Stomach (tissue), 8 donors: ENCODE measurements at regions not wholly inside any gene's neighbourhood (a gene's known extent, or its start where the extent isn't known, plus 50 kb on each side); places are given as distances from the start of the nearest gene placed in this dataset.
A peak's percentile ranks its signal among the peaks of the same experiment; 100 is the strongest.

ENCODE experiments used
- DNase-seq, 2 donors: peaks; one replicate each; pipeline versions ENCODE4 v3.0.0 to v3.0.0-alpha.2; 2013 to 2019
- H3K27ac ChIP-seq, 5 donors: fragments of 200-600 bp in 4 of 5; sonication (generic) in 4 of 5; one replicate each; pipeline ENCODE4 v1.5.1; 2013 to 2019; ENCODE audit warnings: mild to moderate bottlenecking in 1 of 5, moderate library complexity in 1 of 5
- H3K27me3 ChIP-seq, 3 donors: fragments of 200-600 bp; sonication (generic); one replicate each; pipeline ENCODE4 v1.5.1; 2017 to 2019; ENCODE audit warnings: mixed run types in 1 of 3
- H3K36me3 ChIP-seq, 4 donors: fragments of 200-600 bp; sonication (generic); 1 replicate in 3 of 4; 2 replicates in 1 of 4; pipeline ENCODE4 v1.5.1; 2016 to 2019
- H3K4me1 ChIP-seq, 4 donors: fragments of 200-600 bp; sonication (generic); one replicate each; pipeline ENCODE4 v1.5.1; 2016 to 2019
- H3K4me3 ChIP-seq, 4 donors: fragments of 200-600 bp; sonication (generic) in 3 of 4; one replicate each; pipeline ENCODE4 v1.5.1; 2016 to 2019; ENCODE audit warnings: mild to moderate bottlenecking in 1 of 4
- H3K9me3 ChIP-seq, 4 donors: fragments of 200-600 bp; sonication (generic); one replicate each; pipeline ENCODE4 v1.5.1; 2016 to 2019
- CTCF ChIP-seq, 7 experiments: fragments of 450-650 bp in 4 of 7; fragments of 200-600 bp in 3 of 7; sonication (generic) in 3 of 7; IDR thresholded peaks; one replicate each; pipeline ENCODE4 v1.5.1; 2016 to 2019; ENCODE audit warnings: antibody characterized with exemption in 7 of 7, control low read depth in 2 of 7, mild to moderate bottlenecking in 1 of 7
- EP300 ChIP-seq: sonication (generic); formaldehyde crosslinking; IDR thresholded peaks from one replicate; pipeline ENCODE4 v1.6.1; 2017; ENCODE audit warnings: antibody characterized with exemption
- POLR2A ChIP-seq, 4 donors: fragments of 450-650 bp; IDR thresholded peaks; one replicate each; pipeline ENCODE4 v1.6.1; 2016; ENCODE audit warnings: antibody characterized with exemption in 4 of 4, control low read depth in 2 of 4, mild to moderate bottlenecking in 1 of 4, moderate library complexity in 1 of 4
- POLR2AphosphoS5 ChIP-seq, 3 donors: sonication (generic); formaldehyde crosslinking; IDR thresholded peaks; one replicate each; pipeline ENCODE4 v1.6.1; 2016; ENCODE audit warnings: antibody characterized with exemption in 3 of 3
- WGBS, 5 donors: extraction: QIAGEN DNeasy Blood & Tissue Kit in 3 of 5; methylation state at CpG; one replicate each; pipeline versions ENCODE4 v1.1.5 to v1.1.7; 2013 to 2018; 5-methylcytosine and 5-hydroxymethylcytosine counted together
- intact Hi-C: fragments of 100-400 bp; cut with DNase I; formaldehyde crosslinking; loops from one replicate; pipeline ENCODE4 v1.15.1; 2023; ENCODE audit warnings: low total_unique reads
- donor health status: healthy with polysubstance abuse.
- donor health status: Bipolar disorder and iron deficiency.
- donor health status: healthy.

GRCh38 chr1:184324972-184325371 lies 61.9 kb upstream of the C1orf21 start:
- 71 to 83% (median 74%) methylated on average over 3 of the region's 3 CpGs for WGBS, 5 donors

GRCh38 chr1:184326278-184326677 lies 60.6 kb upstream of the C1orf21 start:
- Histone ChIP-seq H3K9me3 (no peaks in the 10 kb centered on the region), H3K27me3 (no peaks in the 10 kb centered on the region), H3K4me3 (no peak overlapping the region), H3K36me3 (no peaks in the 10 kb centered on the region), H3K27ac (no peak overlapping the region), H3K4me1 (peaks cover 0 to 20% (median 8%) of the 10 kb centered on the region in 4 donors)
- 55 to 79% (median 71%) methylated on average over 6 of the region's 6 CpGs for WGBS, 5 donors
- intact Hi-C loops: no loop called here
- no peak for TF ChIP-seq EP300
- TF ChIP-seq CTCF (IDR thresholded peaks at IDR 0.05): no peak
- TF ChIP-seq POLR2AphosphoS5 (IDR thresholded peaks at IDR 0.05): no peak
- no peak for DNase-seq

More at GRCh38 chr1:184324972-184325371, 61.9 kb upstream of the C1orf21 start:
- no peak overlapping the region for H3K4me3 ChIP-seq
- DNase-seq: no peak
- no peak overlapping the region for H3K27ac ChIP-seq
- no peaks in the 10 kb centered on the region for H3K9me3 ChIP-seq
- intact Hi-C loops: no loop called here
- peaks cover 0 to 9% (median 3%) of the 10 kb centered on the region in 4 donors for H3K4me1 ChIP-seq
- no peaks in the 10 kb centered on the region for H3K27me3 ChIP-seq
- TF ChIP-seq POLR2A (IDR thresholded peaks at IDR 0.05) (no peak), POLR2AphosphoS5 (IDR thresholded peaks at IDR 0.05) (no peak), EP300 (no peak), CTCF (IDR thresholded peaks at IDR 0.05) (no peak)
- H3K36me3 ChIP-seq: no peaks in the 10 kb centered on the region

- H3K36me3 ChIP-seq: no peaks in the 10 kb centered on the region
- no peaks in the 10 kb centered on the region for H3K9me3 ChIP-seq
- H3K4me3 ChIP-seq: no peak overlapping the region
- TF ChIP-seq POLR2A (IDR thresholded peaks at IDR 0.05) (no peak), POLR2AphosphoS5 (IDR thresholded peaks at IDR 0.05) (no peak), EP300 (no peak), CTCF (IDR thresholded peaks at IDR 0.05) (no peak)
- no peak overlapping the region for H3K27ac ChIP-seq
- H3K4me1 ChIP-seq: peaks cover 0 to 20% (median 8%) of the 10 kb centered on the region in 4 donors
- 78 to 84% (median 82%) methylated on average over 7 of the region's 7 CpGs for WGBS, 5 donors
- H3K27me3 ChIP-seq: no peaks in the 10 kb centered on the region
- DNase-seq: no peak
- intact Hi-C loops: no loop called here
Measured at GRCh38 chr1:184329245-184329953, 57.4 kb upstream of the C1orf21 start.

GRCh38 chr1:184329962-184330868 lies 56.6 kb upstream of the C1orf21 start:
- H3K36me3 ChIP-seq: no peaks in the 10 kb centered on the region
- H3K4me1 ChIP-seq: peaks cover 0 to 20% (median 8%) of the 10 kb centered on the region in 4 donors
- no peak overlapping the region for H3K4me3 ChIP-seq
- WGBS, 5 donors: 41 to 51% (median 47%) methylated on average over 7 of the region's 7 CpGs
- DNase-seq: peak in 1 of 2 donors; percentile 82
- H3K9me3 ChIP-seq: no peaks in the 10 kb centered on the region
- intact Hi-C loops: no loop called here
- peak overlapping the region in 2 of 5 donors; percentile 8 to 30 for H3K27ac ChIP-seq
- H3K27me3 ChIP-seq: no peaks in the 10 kb centered on the region
- TF ChIP-seq POLR2A (IDR thresholded peaks at IDR 0.05) (no peak), POLR2AphosphoS5 (IDR thresholded peaks at IDR 0.05) (peak in 1 of 3 donors; percentile 5)
